GM23338 (cell line): ENCODE measurements at regions not wholly inside any gene's neighbourhood (a gene's known extent, or its start where the extent isn't known, plus 50 kb on each side); places are given as distances from the start of the nearest gene placed in this dataset.

ENCODE experiments used
- ATAC-seq: fragments of 200-7000 bp; cut with Tn5 transposase; 3 replicates; pipeline ENCODE4 v1.9.1; 2020
- DNase-seq: peaks from one replicate; pipeline ENCODE4 v3.0.0-alpha.2; 2015; ENCODE audit warnings: low spot score
- H2AFZ ChIP-seq: fragments of 200-600 bp; sonication (generic); 2 replicates; pipeline ENCODE4 v1.8.0; 2016; ENCODE audit warnings: antibody characterized with exemption, mild to moderate bottlenecking, moderate library complexity
- H3F3A ChIP-seq: fragments of 200-600 bp; sonication (generic); replicated peaks from 2 replicates; pipeline ENCODE4 v1.8.0; 2017; ENCODE audit warnings: antibody characterized with exemption, mixed run types, low read depth
- H3K27ac ChIP-seq: fragments of 200-600 bp; sonication (generic); 2 replicates; pipeline ENCODE4 v1.6.1; 2016; ENCODE audit warnings: low read depth
- H3K27me3 ChIP-seq: fragments of 200-600 bp; sonication (generic); 2 replicates; pipeline ENCODE4 v1.8.0; 2016; ENCODE audit warnings: mild to moderate bottlenecking, mixed run types, moderate library complexity; ENCODE audit not compliant: insufficient read depth
- H3K36me3 ChIP-seq: fragments of 200-600 bp; sonication (generic); 2 replicates; pipeline ENCODE4 v1.8.0; 2016; ENCODE audit warnings: mild to moderate bottlenecking; ENCODE audit not compliant: insufficient read depth
- H3K4me1 ChIP-seq: fragments of 200-600 bp; sonication (generic); 2 replicates; pipeline ENCODE4 v1.8.0; 2016; ENCODE audit warnings: mild to moderate bottlenecking, moderate library complexity; ENCODE audit not compliant: insufficient read depth
- H3K4me2 ChIP-seq: fragments of 200-600 bp; sonication (generic); 2 replicates; pipeline ENCODE4 v1.7.1; 2017; ENCODE audit warnings: mixed run types
- H3K4me3 ChIP-seq: fragments of 200-600 bp; sonication (generic); 2 replicates; pipeline ENCODE4 v1.6.1; 2016; ENCODE audit warnings: mixed run types
- H3K79me2 ChIP-seq: fragments of 200-600 bp; sonication (generic); replicated peaks from 2 replicates; pipeline ENCODE4 v1.8.0; 2017; ENCODE audit warnings: mild to moderate bottlenecking; ENCODE audit not compliant: insufficient read depth
- H3K9me2 ChIP-seq: fragments of 200-600 bp; sonication (generic); 2 replicates; pipeline ENCODE4 v1.8.0; 2017; ENCODE audit not compliant: insufficient read depth
- H4K20me1 ChIP-seq: fragments of 200-600 bp; sonication (generic); replicated peaks from 2 replicates; pipeline ENCODE4 v1.8.0; 2017; ENCODE audit warnings: mild to moderate bottlenecking; ENCODE audit not compliant: insufficient read depth
- H3K27ac Mint-ChIP-seq: 2 replicates; pipeline ENCODE4 v1.8.0; 2020; ENCODE audit warnings: inconsistent platforms, mild to moderate bottlenecking, moderate library complexity, mixed read lengths
- H3K27me3 Mint-ChIP-seq: 3 replicates; pipeline ENCODE4 v1.8.0; 2022; ENCODE audit warnings: low read depth, mild to moderate bottlenecking, moderate library complexity, mixed read lengths, inconsistent platforms; ENCODE audit not compliant: insufficient read depth, poor library complexity
- H3K36me3 Mint-ChIP-seq: 3 replicates; pipeline ENCODE4 v1.8.0; 2021; ENCODE audit warnings: low read depth, mild to moderate bottlenecking, inconsistent platforms, moderate library complexity, mixed read lengths
- H3K4me1 Mint-ChIP-seq: 3 replicates; pipeline ENCODE4 v1.8.0; 2020; ENCODE audit warnings: mild to moderate bottlenecking, inconsistent platforms, mixed read lengths
- H3K4me3 Mint-ChIP-seq: 3 replicates; pipeline ENCODE4 v1.8.0; 2021; ENCODE audit warnings: moderate library complexity, mild to moderate bottlenecking, inconsistent platforms, mixed read lengths
- H3K9me3 Mint-ChIP-seq: 3 replicates; pipeline ENCODE4 v1.8.0; 2020; ENCODE audit warnings: moderate library complexity, mild to moderate bottlenecking, inconsistent platforms, mixed read lengths
- CREB1 ChIP-seq: fragments of 250-450 bp; sonication (Bioruptor Pico); IDR thresholded peaks from 2 replicates; pipeline ENCODE4 v1.5.0; 2020; ENCODE audit warnings: low read depth, mild to moderate bottlenecking, moderate library complexity
- CTCF ChIP-seq, 2 experiments: fragments of 200-600 bp in 1 of 2; sonication (generic) in 1 of 2; conservative IDR thresholded peaks; 2 replicates each; pipeline versions ENCODE4 v1.5.1 to v1.6.1; 2016 to 2017; ENCODE audit warnings: antibody characterized with exemption in 2 of 2, low read depth in 2 of 2, mild to moderate bottlenecking in 2 of 2, moderate library complexity in 1 of 2
- EZH2 ChIP-seq: fragments of 200-600 bp; sonication (generic); IDR thresholded peaks from one replicate; pipeline ENCODE4 v1.8.0; 2017; ENCODE audit warnings: antibody characterized with exemption, mild to moderate bottlenecking, low read depth; ENCODE audit not compliant: unreplicated experiment
- EZH2phosphoT487 ChIP-seq: fragments of 200-600 bp; sonication (generic); IDR thresholded peaks from one replicate; pipeline ENCODE4 v1.8.1; 2018; ENCODE audit warnings: antibody characterized with exemption; ENCODE audit not compliant: unreplicated experiment
- JUNB ChIP-seq: IDR thresholded peaks from one replicate; pipeline ENCODE4 v1.6.1; 2016; ENCODE audit warnings: antibody characterized with exemption; ENCODE audit not compliant: unreplicated experiment
- NANOG ChIP-seq: IDR thresholded peaks from 2 replicates; pipeline ENCODE4 v1.6.1; 2016; ENCODE audit warnings: antibody characterized with exemption, borderline replicate concordance
- POLR2AphosphoS5 ChIP-seq: IDR thresholded peaks from 2 replicates; pipeline ENCODE4 v1.6.1; 2016; ENCODE audit warnings: antibody characterized with exemption, low read depth
- STAT1 ChIP-seq: IDR thresholded peaks from one replicate; pipeline ENCODE4 v1.6.1; 2016; ENCODE audit warnings: antibody characterized with exemption; ENCODE audit not compliant: unreplicated experiment
- ZNF114 ChIP-seq: fragments of 250-450 bp; sonication (Bioruptor Pico); IDR thresholded peaks from 2 replicates; pipeline ENCODE4 v1.5.0; 2020; ENCODE audit warnings: mild to moderate bottlenecking, moderate library complexity
- ZNF331 ChIP-seq: fragments of 250-450 bp; sonication (Bioruptor Pico); IDR thresholded peaks from 2 replicates; pipeline ENCODE4 v1.5.0; 2020; ENCODE audit warnings: low read depth, mild to moderate bottlenecking, moderate library complexity
- ZNF462 ChIP-seq: fragments of 250-450 bp; sonication (Bioruptor Pico); IDR thresholded peaks from 2 replicates; pipeline ENCODE4 v1.5.0; 2020; ENCODE audit warnings: mild to moderate bottlenecking, moderate library complexity
- TF ChIP-seq, protein P1 (sequence below): IDR thresholded peaks from one replicate; pipeline ENCODE4 v1.6.1; 2018; ENCODE audit warnings: antibody characterized with exemption; ENCODE audit not compliant: unreplicated experiment
- TF ChIP-seq, protein P2 (sequence below): IDR thresholded peaks from 2 replicates; pipeline ENCODE4 v1.6.1; 2016; ENCODE audit warnings: antibody characterized with exemption

DNA sequence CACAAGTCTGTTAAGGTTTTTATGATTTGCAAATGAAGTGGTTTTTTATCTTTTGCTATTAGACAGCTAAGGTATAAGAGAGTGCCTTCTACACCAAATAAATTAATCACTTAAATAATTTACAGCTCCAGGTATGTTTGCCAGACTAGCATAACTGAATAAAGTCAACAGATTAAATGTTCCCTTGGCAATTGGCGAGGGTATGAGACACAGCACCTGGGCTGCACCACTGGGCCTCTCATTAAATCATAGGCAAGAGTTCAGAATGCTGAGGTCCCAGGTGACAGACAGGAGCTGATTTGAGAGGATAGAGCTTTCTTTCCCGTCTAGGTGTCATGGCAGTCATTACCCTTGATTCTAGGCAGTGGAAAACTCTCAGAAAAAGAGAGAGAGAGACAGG is 62.6 kb upstream of the WT1 start:
- Histone ChIP-seq H2AFZ (no peak overlapping the region), H3F3A (no peaks in the 10 kb centered on the region), H3K4me1 (no peaks in the 10 kb centered on the region), H3K79me2 (no peaks in the 10 kb centered on the region), H3K36me3 (no peaks in the 10 kb centered on the region), H3K4me3 (no peak overlapping the region), H3K27me3 (no peaks in the 10 kb centered on the region), H3K9me2 (no peaks in the 10 kb centered on the region), H3K4me2 (no peak overlapping the region), H4K20me1 (no peaks in the 10 kb centered on the region), H3K27ac (no peak overlapping the region)
- Mint-ChIP-seq H3K27ac (no peak overlapping the region), H3K9me3 (no peaks in the 10 kb centered on the region; the same call in 2 of the 3 replicates), H3K27me3 (no peaks in the 10 kb centered on the region), H3K4me3 (no peak overlapping the region), H3K4me1 (no peaks in the 10 kb centered on the region), H3K36me3 (no peaks in the 10 kb centered on the region)
- TF ChIP-seq STAT1 (no peak), JUNB (no peak), NANOG (no peak), EZH2 (no peak), ZNF462 (CRISPR knock-in tag) (no peak), ZNF114 (CRISPR knock-in tag) (no peak), CTCF (conservative IDR thresholded peaks at IDR 0.05; ENCODE audit: low read depth in 2 of 2) (no peak), POLR2AphosphoS5 (no peak), ZNF331 (CRISPR knock-in tag) (no peak), CREB1 (CRISPR knock-in tag) (no peak), EZH2phosphoT487 (no peak)
- TF ChIP-seq, protein P1, sequence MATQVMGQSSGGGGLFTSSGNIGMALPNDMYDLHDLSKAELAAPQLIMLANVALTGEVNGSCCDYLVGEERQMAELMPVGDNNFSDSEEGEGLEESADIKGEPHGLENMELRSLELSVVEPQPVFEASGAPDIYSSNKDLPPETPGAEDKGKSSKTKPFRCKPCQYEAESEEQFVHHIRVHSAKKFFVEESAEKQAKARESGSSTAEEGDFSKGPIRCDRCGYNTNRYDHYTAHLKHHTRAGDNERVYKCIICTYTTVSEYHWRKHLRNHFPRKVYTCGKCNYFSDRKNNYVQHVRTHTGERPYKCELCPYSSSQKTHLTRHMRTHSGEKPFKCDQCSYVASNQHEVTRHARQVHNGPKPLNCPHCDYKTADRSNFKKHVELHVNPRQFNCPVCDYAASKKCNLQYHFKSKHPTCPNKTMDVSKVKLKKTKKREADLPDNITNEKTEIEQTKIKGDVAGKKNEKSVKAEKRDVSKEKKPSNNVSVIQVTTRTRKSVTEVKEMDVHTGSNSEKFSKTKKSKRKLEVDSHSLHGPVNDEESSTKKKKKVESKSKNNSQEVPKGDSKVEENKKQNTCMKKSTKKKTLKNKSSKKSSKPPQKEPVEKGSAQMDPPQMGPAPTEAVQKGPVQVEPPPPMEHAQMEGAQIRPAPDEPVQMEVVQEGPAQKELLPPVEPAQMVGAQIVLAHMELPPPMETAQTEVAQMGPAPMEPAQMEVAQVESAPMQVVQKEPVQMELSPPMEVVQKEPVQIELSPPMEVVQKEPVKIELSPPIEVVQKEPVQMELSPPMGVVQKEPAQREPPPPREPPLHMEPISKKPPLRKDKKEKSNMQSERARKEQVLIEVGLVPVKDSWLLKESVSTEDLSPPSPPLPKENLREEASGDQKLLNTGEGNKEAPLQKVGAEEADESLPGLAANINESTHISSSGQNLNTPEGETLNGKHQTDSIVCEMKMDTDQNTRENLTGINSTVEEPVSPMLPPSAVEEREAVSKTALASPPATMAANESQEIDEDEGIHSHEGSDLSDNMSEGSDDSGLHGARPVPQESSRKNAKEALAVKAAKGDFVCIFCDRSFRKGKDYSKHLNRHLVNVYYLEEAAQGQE = no peak
- TF ChIP-seq, protein P2, sequence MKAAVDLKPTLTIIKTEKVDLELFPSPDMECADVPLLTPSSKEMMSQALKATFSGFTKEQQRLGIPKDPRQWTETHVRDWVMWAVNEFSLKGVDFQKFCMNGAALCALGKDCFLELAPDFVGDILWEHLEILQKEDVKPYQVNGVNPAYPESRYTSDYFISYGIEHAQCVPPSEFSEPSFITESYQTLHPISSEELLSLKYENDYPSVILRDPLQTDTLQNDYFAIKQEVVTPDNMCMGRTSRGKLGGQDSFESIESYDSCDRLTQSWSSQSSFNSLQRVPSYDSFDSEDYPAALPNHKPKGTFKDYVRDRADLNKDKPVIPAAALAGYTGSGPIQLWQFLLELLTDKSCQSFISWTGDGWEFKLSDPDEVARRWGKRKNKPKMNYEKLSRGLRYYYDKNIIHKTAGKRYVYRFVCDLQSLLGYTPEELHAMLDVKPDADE = no peak
- DNase-seq = no peak
- no peak for ATAC-seq
